ENCODE measurements at regions not wholly inside any gene's neighbourhood (a gene's known extent, or its start where the extent isn't known, plus 50 kb on each side); places are given as distances from the start of the nearest gene placed in this dataset.
"Not testable (repeated sequence)": the region's sequence is repeated elsewhere in the genome, so short reads cannot be mapped to it uniquely, and the experiment has no call there.

DNA sequence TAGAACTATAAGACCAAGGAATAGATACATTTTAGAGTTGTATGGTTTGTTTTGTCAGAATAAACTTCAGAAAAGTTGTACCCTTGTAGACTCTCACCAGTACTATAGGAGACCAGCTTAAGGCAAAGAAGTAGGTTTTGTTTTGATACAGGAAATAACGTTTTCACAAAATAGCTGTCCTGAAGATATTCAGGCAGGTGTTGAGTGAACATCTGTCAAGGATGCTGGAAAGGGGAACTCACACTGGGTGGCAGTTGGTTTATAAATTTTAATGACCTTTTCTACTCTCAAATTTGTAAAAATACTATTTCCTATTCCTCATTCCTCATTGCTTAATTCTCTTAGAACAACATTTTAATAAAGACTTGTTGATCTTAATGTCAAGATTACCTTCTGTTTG, 174.0 kb upstream of the MAN1A1 start:
- no peak for DNase-seq

DNA sequence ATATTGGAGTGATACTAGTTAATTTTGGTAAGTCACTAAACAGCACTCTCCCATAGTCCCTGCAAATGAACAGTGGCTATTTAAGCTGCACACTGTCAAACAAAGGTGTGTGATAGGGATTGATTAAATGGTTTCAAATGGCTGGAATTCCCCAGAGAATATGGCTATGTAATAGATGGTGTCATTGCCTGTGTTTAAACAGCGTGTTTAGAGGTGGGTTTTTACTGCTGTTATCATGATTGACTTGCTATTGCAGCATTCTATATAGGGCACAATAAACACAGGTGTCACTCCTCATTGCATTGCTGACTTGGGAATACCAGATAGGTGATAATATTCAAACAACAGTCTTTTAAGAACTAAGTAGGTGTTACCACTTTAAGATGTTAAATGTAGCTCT, 171.7 kb upstream of the MAN1A1 start:
- no peak for DNase-seq

- no peak for DNase-seq
These were observed 167.9 kb upstream of the MAN1A1 start for GRCh38 chr6:119517428-119517827.

GRCh38 chr6:119514345-119514744, 164.8 kb upstream of the MAN1A1 start:
- DNase-seq = no peak

- DNase-seq = no peak
These were observed 161.5 kb upstream of the MAN1A1 start for GRCh38 chr6:119511024-119511423.

- DNase-seq = no peak
These were observed 160.7 kb upstream of the MAN1A1 start for GRCh38 chr6:119510246-119510645.

DNA sequence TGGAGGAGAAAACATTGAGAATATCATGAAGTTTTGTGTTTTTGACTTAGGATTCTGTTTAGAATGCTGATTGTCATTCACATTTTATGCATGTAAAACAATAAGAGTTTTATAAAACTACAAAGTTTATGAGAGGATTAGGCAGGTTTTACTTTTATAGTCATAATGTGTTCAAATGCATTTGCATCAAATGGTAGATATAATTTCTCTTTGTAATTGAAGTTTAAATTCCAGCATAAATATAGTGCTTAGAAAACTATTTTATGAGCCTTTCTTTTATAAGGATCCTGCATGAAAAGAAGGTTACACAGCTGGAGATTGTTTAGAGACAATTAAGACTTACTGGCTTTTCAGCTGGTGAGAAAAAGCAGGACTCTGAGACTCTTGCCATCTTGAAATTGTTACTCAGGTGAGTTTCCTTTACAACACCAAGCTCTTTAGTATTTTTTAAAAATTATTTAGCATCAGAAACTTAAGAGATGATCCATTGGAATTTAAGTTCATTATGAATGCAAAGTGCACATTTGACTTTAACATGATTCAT, 157.1 kb upstream of the MAN1A1 start:
- no peak for DNase-seq

GRCh38 chr6:119501798-119502483, 152.4 kb upstream of the MAN1A1 start:
- no peak for DNase-seq

DNA sequence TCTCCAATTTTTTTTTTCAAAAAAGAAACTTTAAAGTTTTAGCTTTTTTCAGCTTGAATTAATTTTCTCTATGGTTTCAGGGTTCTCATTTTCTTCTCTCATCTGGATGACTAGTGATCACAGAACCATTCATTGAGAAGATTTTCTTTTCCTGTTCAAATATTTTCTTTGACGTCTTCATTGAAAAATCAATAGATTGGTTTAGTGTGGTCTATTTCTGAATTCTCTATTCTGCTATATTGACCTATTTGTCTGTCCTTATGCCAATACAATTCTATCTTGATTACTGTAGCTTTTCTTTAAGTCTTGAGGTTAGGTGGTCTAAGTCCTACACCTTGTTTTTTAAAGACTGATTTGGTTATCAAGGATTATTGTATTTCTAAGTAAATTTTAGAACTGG, 150.2 kb upstream of the MAN1A1 start:
- no peak for DNase-seq

- no peak for DNase-seq
These were observed 148.6 kb upstream of the MAN1A1 start for GRCh38 chr6:119497988-119498727.

- DNase-seq = no peak
These were observed 145.7 kb upstream of the MAN1A1 start for GRCh38 chr6:119495230-119495683.

GRCh38 chr6:119493980-119494379, 144.4 kb upstream of the MAN1A1 start:
- no peak for DNase-seq

- DNase-seq = not testable (repeated sequence)
These were observed 141.6 kb upstream of the MAN1A1 start for GRCh38 chr6:119491112-119491511.

- DNase-seq = not testable (repeated sequence)
These were observed 140.5 kb upstream of the MAN1A1 start for GRCh38 chr6:119490050-119490449.

GRCh38 chr6:119484598-119484997, 135.0 kb upstream of the MAN1A1 start:
- peak; percentile 76 for DNase-seq

GRCh38 chr6:119483908-119484307, 134.3 kb upstream of the MAN1A1 start:
- no peak for DNase-seq

GRCh38 chr6:119482850-119483285, 133.3 kb upstream of the MAN1A1 start:
- DNase-seq = no peak

DNA sequence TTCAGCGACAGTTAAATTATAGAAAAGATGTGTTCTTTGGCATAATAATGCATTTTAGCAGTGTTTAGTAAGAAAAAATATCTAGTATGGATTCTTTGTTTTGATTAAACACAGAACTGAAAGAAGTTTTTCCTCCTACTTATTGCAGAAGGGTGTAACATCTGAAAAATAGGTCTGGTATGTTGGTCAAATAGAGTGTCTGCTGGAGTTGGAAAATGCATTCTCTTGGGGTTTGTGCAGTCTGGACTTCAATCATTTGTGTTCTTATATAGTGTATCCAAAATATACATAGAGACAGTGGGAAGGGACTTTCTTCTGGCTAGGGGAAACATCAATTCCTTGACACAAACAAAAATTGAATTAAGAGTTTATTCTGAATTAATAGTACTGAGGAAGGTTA, 132.4 kb upstream of the MAN1A1 start:
- no peak for DNase-seq

DNA sequence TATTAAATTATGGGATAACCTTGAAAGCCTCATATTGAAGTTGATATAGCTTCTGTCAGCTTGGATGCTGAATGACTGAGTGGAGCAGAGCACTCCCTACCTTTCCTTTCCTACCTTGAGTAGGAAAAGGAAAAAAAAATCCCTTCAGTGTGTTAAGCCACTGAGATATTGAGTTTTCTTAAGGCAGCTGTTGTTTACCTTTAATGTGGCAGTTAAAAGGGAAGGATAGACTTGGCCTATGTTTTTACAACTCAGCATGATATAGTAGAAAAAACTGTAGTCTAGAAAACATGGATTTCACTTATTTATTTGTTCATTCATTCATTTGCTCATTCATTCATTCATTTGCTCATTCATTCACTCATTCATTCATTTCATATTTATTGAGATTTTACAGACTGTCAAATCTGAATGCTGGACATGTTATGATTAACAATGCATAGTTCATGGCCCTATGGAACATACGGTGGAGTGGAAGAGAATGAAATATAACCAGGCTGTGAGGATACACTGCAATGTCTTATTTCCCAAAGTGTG, 131.5 kb upstream of the MAN1A1 start:
- no peak for DNase-seq

DNA sequence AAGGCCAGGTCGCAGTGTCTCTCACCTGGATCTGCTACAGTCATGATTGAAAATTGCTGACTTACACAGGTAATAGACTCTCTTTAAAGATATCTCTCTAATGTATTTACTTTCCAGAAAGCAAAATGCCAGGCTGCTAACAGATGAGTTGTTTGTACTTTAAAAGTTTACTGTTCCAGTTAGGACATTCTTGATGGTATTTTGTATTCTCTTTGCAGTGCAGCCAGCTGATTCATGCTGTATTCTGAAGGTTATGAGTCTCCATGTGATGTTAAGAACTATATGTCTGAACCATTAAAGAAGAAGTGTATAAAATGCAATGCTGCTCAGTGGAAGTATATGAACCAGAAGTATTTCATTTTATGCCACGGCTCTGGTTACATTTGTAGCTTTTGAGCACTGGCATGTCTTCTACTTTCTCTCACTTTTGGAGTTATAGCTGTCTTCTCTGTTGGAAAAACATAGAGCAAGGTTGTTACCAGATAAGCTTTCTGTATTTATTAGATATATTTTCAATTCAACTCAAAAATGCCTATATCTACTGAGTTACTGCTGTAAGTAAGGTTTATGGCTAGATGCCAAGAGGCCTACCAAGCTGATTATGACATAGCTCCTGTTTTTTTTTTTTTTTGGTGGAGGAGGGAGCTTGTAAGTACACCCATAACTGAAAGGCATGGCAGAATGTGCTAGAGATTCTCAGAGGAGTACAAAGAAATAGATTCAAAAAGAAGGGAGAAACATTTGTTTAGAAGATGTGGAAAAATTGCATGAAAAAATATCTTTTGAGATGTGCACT, 130.5 kb upstream of the MAN1A1 start:
- no peak for DNase-seq

DNA sequence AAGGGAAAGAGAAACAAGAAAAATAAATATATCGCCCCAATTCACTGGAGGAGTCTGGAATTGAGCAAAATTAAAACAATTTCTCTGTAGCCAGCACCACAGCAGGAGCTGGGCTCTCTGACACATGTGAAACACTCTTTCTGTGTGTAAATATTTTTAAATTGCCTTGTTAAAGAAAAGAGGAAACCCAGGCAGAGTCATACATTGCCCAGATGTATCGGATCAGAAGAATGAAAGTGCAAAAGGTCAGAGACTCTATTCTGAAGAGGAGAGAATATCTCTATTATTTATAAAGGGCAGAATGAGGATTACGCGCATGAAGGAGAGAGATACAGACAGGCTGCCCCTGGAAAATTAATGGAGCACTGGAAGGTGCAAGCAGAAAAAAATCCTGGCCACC, 127.0 kb upstream of the MAN1A1 start:
- DNase-seq = no peak

GRCh38 chr6:119476024-119476423, 126.5 kb upstream of the MAN1A1 start:
- no peak for DNase-seq

Measured in islet precursor cell (in vitro differentiated cells).